GM19455 (cell line): ENCODE measurements at regions not wholly inside any gene's neighbourhood (a gene's known extent, or its start where the extent isn't known, plus 50 kb on each side); places are given as distances from the start of the nearest gene placed in this dataset.

Experiments used
- ATAC-seq: cut with Tn5 transposase; IDR thresholded peaks from one replicate; pipeline ENCODE4 v1.9.1; 2021; ENCODE audit not compliant: unreplicated experiment

- no peak for ATAC-seq
Measured at GRCh38 chr20:48308232-48308781, 519.5 kb downstream of the PREX1 start.

- ATAC-seq, result no peak
Measured at GRCh38 chr20:48307277-48307676, 520.5 kb downstream of the PREX1 start.

GRCh38 chr20:48302844-48303542 is 517.7 kb upstream of the SULF2 start:
- no peak for ATAC-seq

GRCh38 chr20:48302149-48302548 is 516.9 kb upstream of the SULF2 start:
- no peak for ATAC-seq

- no peak for ATAC-seq
Measured at GRCh38 chr20:48301189-48301588, 515.9 kb upstream of the SULF2 start.

- no peak for ATAC-seq
Measured at GRCh38 chr20:48300529-48300928, 515.2 kb upstream of the SULF2 start.

GRCh38 chr20:48298851-48299484 is 513.7 kb upstream of the SULF2 start:
- ATAC-seq, result no peak

- ATAC-seq, result no peak
Measured at GRCh38 chr20:48298433-48298832, 513.2 kb upstream of the SULF2 start.

- ATAC-seq, result no peak
Measured at GRCh38 chr20:48295966-48296421, 510.7 kb upstream of the SULF2 start.

- no peak for ATAC-seq
Measured at GRCh38 chr20:48295445-48295903, 510.2 kb upstream of the SULF2 start.

- no peak for ATAC-seq
Measured at GRCh38 chr20:48294942-48295341, 509.7 kb upstream of the SULF2 start.

GRCh38 chr20:48294196-48294595 is 508.9 kb upstream of the SULF2 start:
- ATAC-seq, result no peak

- no peak for ATAC-seq
Measured at GRCh38 chr20:48293671-48294070, 508.4 kb upstream of the SULF2 start.

- ATAC-seq, result no peak
Measured at GRCh38 chr20:48292806-48293205, 507.5 kb upstream of the SULF2 start.

GRCh38 chr20:48291896-48292295 is 506.6 kb upstream of the SULF2 start:
- no peak for ATAC-seq

GRCh38 chr20:48288930-48289507 is 503.7 kb upstream of the SULF2 start:
- ATAC-seq, result no peak

GRCh38 chr20:48287552-48288170 is 502.4 kb upstream of the SULF2 start:
- ATAC-seq, result no peak

GRCh38 chr20:48287021-48287494 is 501.8 kb upstream of the SULF2 start:
- no peak for ATAC-seq

- ATAC-seq, result no peak
Measured at GRCh38 chr20:48286601-48287000, 501.3 kb upstream of the SULF2 start.

- no peak for ATAC-seq
Measured at GRCh38 chr20:48285656-48286055, 500.4 kb upstream of the SULF2 start.

GRCh38 chr20:48284837-48285236 is 499.6 kb upstream of the SULF2 start:
- ATAC-seq, result no peak
